Esophagus muscularis mucosa (tissue), 4 donors: ENCODE measurements at regions not wholly inside any gene's neighbourhood (a gene's known extent, or its start where the extent isn't known, plus 50 kb on each side); places are given as distances from the start of the nearest gene placed in this dataset.

Source experiments
- DNase-seq: peaks from one replicate; pipeline ENCODE4 v3.0.0-alpha.2; 2017; ENCODE audit errors: extremely low spot score
- H3K27ac ChIP-seq, 4 donors: fragments of 200-600 bp; sonication (generic); replicated peaks in 1 of 4; 1 replicate in 3 of 4; 2 replicates in 1 of 4; pipeline ENCODE4 v1.5.1; 2016 to 2019; ENCODE audit warnings: mild to moderate bottlenecking in 1 of 4
- H3K27me3 ChIP-seq, 4 donors: fragments of 200-600 bp; sonication (generic); one replicate each; pipeline versions ENCODE4 v1.5.1 to v1.6.0; 2016 to 2019
- H3K36me3 ChIP-seq, 4 donors: fragments of 200-600 bp; sonication (generic); one replicate each; pipeline ENCODE4 v1.5.1; 2016 to 2019
- H3K4me1 ChIP-seq, 4 donors: fragments of 200-600 bp; sonication (generic); one replicate each; pipeline ENCODE4 v1.5.1; 2016 to 2019
- H3K4me3 ChIP-seq, 4 donors: fragments of 200-600 bp; sonication (generic); 1 replicate in 2 of 4; 2 replicates in 2 of 4; pipeline ENCODE4 v1.5.1; 2016 to 2019; ENCODE audit warnings: mild to moderate bottlenecking in 4 of 4, moderate library complexity in 1 of 4
- H3K9me3 ChIP-seq, 4 donors: fragments of 200-600 bp; sonication (generic); 1 replicate in 3 of 4; 2 replicates in 1 of 4; pipeline ENCODE4 v1.5.1; 2016 to 2019
- EP300 ChIP-seq: sonication (generic); formaldehyde crosslinking; IDR thresholded peaks from one replicate; pipeline ENCODE4 v1.6.1; 2017; ENCODE audit warnings: antibody characterized with exemption
- POLR2A ChIP-seq: fragments of 450-650 bp; IDR thresholded peaks from one replicate; pipeline ENCODE4 v1.6.1; 2017; ENCODE audit warnings: antibody characterized with exemption, moderate library complexity, mild to moderate bottlenecking, low read depth
- POLR2AphosphoS5 ChIP-seq, 2 donors: sonication (generic); formaldehyde crosslinking; IDR thresholded peaks; one replicate each; pipeline ENCODE4 v1.6.1; 2017; ENCODE audit warnings: antibody characterized with exemption in 2 of 2
- WGBS: methylation state at CpG from one replicate; pipeline ENCODE4 v1.1.5; 2018; 5-methylcytosine and 5-hydroxymethylcytosine counted together
- intact Hi-C: fragments of 100-400 bp; cut with DNase I; formaldehyde crosslinking; loops from one replicate; pipeline ENCODE4 v1.15.1; 2023
- TF ChIP-seq, protein P1 (sequence below), 3 experiments: fragments of 200-600 bp in 2 of 3; fragments of 450-650 bp in 1 of 3; sonication (generic) in 2 of 3; IDR thresholded peaks; one replicate each; pipeline ENCODE4 v1.5.1; 2017 to 2019; ENCODE audit warnings: antibody characterized with exemption in 3 of 3, mild to moderate bottlenecking in 2 of 3, moderate library complexity in 1 of 3

DNA sequence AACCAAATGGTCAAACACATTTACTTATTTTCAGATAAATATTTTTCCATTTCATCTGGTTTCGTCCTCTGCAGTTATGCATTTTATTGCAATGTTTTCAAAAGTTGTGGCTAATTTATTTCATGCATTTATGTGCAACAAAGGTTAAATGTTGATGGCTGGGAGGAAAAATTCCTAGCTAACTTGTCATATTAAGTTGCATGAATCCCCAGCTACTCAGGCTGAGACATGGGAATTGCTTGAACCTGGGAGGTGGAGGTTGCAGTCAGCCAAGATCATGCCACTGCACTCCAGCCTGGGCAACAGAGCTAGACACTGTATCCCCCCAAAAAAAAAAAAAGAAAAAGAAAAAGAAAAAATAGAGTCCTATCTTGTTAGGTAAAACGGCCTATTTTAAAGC, 1862.4 kb upstream of the RAG2 start:
- Histone ChIP-seq H3K9me3 (no peaks in the 10 kb centered on the region), H3K27me3 (no peaks in the 10 kb centered on the region), H3K27ac (no peak overlapping the region), H3K36me3 (no peaks in the 10 kb centered on the region), H3K4me3 (no peak overlapping the region), H3K4me1 (peaks cover 0 to 11% (median 10%) of the 10 kb centered on the region in 4 donors)
- 84% methylated on average over 2 of the region's 2 CpGs for WGBS
- TF ChIP-seq POLR2AphosphoS5 (IDR thresholded peaks at IDR 0.05) (no peak), POLR2A (no peak), EP300 (no peak)
- TF ChIP-seq, protein P1, sequence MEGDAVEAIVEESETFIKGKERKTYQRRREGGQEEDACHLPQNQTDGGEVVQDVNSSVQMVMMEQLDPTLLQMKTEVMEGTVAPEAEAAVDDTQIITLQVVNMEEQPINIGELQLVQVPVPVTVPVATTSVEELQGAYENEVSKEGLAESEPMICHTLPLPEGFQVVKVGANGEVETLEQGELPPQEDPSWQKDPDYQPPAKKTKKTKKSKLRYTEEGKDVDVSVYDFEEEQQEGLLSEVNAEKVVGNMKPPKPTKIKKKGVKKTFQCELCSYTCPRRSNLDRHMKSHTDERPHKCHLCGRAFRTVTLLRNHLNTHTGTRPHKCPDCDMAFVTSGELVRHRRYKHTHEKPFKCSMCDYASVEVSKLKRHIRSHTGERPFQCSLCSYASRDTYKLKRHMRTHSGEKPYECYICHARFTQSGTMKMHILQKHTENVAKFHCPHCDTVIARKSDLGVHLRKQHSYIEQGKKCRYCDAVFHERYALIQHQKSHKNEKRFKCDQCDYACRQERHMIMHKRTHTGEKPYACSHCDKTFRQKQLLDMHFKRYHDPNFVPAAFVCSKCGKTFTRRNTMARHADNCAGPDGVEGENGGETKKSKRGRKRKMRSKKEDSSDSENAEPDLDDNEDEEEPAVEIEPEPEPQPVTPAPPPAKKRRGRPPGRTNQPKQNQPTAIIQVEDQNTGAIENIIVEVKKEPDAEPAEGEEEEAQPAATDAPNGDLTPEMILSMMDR (IDR thresholded peaks at IDR 0.05) = no peak
- no peak for DNase-seq
- intact Hi-C loops = no loop called here

DNA sequence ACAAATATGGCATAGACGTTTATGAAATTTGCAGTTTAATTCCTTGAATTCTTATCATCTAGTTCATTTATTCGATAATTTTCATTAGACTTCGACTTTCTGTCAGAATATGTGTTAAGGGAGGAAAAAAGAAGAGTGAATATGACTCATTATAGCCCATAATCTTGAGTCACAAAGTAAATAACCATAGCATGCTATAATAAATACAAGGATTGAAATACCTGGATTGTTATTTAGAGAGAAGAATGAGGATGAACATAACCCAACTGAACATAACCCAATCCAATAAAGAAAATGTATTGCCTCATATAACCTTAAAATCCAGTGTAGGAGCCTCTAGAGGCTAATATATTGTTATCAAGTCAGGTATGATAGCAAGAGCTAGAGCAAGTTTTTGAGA, 1858.3 kb upstream of the RAG2 start:
- H3K36me3 ChIP-seq = no peaks in the 10 kb centered on the region
- TF ChIP-seq, protein P1 (IDR thresholded peaks at IDR 0.05) = no peak
- no peak for TF ChIP-seq POLR2AphosphoS5 (IDR thresholded peaks at IDR 0.05)
- no peak for TF ChIP-seq POLR2A
- TF ChIP-seq EP300 = no peak
- H3K4me1 ChIP-seq = peaks cover 0 to 11% (median 7%) of the 10 kb centered on the region in 4 donors
- H3K4me3 ChIP-seq = no peak overlapping the region
- intact Hi-C loops = no loop called here
- no peak for DNase-seq
- H3K27me3 ChIP-seq = no peaks in the 10 kb centered on the region
- no peak overlapping the region for H3K27ac ChIP-seq
- H3K9me3 ChIP-seq = no peaks in the 10 kb centered on the region
- 75% methylated on average over 3 of the region's 3 CpGs for WGBS

DNA sequence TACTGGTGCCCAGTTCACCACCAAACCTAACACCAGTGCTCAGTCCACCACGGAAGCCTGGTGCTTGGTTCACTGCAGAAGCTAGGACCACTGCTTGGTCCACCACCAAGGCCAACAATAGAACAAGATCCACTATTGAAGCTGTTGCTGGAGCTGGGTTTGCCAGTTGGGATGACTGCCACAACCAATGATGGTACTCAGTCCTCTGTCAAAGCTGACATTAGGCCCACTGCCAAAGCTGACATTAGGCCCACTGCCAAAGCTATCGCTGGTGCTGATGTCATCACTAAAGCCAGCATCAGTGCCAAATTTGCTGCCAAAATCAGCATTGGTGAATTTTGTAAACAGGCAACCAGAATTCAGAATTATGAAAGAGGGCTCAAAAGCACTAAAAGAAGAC, 1850.2 kb upstream of the RAG2 start:
- WGBS = 39% methylated on average over 2 of the region's 2 CpGs
- Histone ChIP-seq H3K27me3 (no peaks in the 10 kb centered on the region), H3K27ac (no peak overlapping the region), H3K4me3 (no peak overlapping the region), H3K36me3 (no peaks in the 10 kb centered on the region), H3K4me1 (no peaks in the 10 kb centered on the region), H3K9me3 (no peaks in the 10 kb centered on the region)
- DNase-seq = no peak
- TF ChIP-seq POLR2AphosphoS5 (IDR thresholded peaks at IDR 0.05) (no peak), EP300 (no peak)
- intact Hi-C loops = no loop called here

DNA sequence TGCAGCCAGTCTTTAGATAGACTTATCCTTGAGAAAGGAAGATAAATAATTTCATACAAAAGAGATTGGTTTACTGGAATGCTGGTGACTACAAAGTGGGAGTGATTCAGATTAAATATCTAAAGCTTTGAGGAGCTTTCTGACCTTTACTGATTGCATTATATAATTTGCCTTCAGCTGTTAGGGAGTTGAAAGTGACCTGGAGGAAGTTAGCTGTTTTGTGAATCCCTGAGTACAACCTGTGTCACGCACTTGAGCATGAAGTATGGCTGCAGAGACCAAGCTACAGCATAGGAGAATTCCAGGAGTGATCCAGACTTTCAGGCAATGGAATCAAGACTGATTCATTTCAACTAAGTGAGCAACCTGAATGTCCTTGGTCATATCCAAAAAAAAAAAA, 1848.3 kb upstream of the RAG2 start:
- Histone ChIP-seq H3K4me1 (no peaks in the 10 kb centered on the region), H3K27ac (no peak overlapping the region), H3K4me3 (no peak overlapping the region), H3K9me3 (no peaks in the 10 kb centered on the region), H3K27me3 (no peaks in the 10 kb centered on the region), H3K36me3 (no peaks in the 10 kb centered on the region)
- 100% methylated on average over 1 of the region's 1 CpG for WGBS
- intact Hi-C loops = no loop called here
- TF ChIP-seq, protein P1 (IDR thresholded peaks at IDR 0.05) = no peak
- TF ChIP-seq POLR2AphosphoS5 (IDR thresholded peaks at IDR 0.05) (no peak), POLR2A (no peak), EP300 (no peak)
- no peak for DNase-seq

DNA sequence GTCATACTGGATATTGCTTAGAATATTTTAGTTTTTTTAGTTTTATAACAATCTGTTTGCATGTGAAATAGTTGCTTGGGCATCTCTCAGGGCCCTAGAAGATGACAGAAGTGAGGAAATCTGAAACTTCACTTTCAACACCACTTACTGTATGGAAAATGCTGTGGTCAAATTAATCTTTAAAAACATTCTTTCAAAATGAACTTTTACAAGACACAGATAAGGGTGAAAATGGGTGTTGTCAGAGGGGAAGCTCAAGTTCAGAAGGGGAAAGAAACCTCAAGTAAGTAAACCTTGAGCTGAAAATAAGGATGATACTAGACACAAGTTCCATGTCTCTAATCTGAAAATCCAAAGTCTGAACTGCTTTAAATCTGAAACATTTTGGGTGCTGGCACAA, 1840.1 kb upstream of the RAG2 start:
- no peak for DNase-seq
- H3K27me3 ChIP-seq = no peaks in the 10 kb centered on the region
- no peak overlapping the region for H3K27ac ChIP-seq
- no peaks in the 10 kb centered on the region for H3K36me3 ChIP-seq
- TF ChIP-seq POLR2A (no peak), EP300 (no peak), POLR2AphosphoS5 (IDR thresholded peaks at IDR 0.05) (no peak)
- TF ChIP-seq, protein P1 (IDR thresholded peaks at IDR 0.05) = no peak
- intact Hi-C loops = no loop called here
- H3K4me3 ChIP-seq = no peak overlapping the region
- peaks cover 0 to 6% (median 0%) of the 10 kb centered on the region in 4 donors for H3K9me3 ChIP-seq
- no peaks in the 10 kb centered on the region for H3K4me1 ChIP-seq
